ENCODE measurements at regions not wholly inside any gene's neighbourhood (a gene's known extent, or its start where the extent isn't known, plus 50 kb on each side); places are given as distances from the start of the nearest gene placed in this dataset.

DNA sequence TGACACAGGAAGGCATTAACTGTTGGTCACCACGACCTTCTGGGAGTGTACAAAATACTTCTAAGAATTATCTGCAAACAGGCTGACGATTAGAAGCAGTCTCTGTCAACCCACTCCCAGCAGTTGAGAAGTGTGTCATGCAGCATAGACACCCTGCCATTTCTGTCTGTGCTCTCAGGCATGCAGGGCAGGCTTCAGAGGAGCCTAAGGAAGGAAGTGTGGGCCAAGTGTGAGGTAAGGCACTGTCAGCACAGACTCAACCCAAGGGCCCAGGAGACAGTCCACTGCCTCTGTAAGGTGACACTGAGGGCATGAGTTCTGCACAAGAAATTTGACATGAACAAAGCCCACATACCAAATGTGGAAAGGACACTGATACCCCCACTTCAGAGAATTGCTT lies 109.0 kb upstream of the VIPR2 start:
- DNase-seq: peak; percentile 12

DNA sequence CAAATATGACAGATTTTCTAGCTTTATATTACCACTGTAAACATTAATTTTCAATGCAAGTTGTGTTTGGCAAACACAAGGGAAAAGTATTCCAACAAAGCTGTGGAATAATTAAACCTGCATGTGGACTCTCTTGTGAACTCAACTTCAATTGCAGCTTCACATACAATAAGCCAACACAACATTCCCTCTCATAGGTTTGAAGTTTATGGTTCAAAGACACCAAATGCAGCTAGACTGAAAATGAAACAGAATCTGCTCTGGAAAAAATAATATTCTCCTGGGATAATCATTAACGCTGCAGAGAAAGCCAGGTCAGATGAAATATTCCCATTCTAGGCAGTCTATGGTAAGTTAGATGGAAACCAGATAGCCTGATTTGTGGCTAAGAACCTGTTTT lies 105.8 kb upstream of the VIPR2 start:
- DNase-seq: no peak

DNA sequence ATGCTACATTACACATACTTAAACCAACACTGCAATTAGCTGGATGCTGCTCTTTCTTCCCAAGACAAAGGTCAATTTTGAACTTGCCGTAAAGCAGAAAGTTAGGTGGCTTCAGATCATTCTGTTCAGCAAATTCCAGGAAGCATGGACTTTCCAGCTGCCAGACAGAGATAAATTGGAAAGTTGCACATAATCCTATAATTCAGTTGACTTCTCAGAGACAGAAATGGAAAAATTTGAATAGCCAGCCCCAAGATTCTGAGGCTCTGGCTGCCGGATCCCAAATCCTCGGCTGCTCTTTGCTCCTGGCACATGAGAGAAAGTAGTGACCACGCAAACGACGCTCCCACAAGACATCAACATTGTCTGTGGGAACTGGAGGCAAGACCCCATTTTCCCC lies 105.0 kb upstream of the VIPR2 start:
- no peak for DNase-seq

DNA sequence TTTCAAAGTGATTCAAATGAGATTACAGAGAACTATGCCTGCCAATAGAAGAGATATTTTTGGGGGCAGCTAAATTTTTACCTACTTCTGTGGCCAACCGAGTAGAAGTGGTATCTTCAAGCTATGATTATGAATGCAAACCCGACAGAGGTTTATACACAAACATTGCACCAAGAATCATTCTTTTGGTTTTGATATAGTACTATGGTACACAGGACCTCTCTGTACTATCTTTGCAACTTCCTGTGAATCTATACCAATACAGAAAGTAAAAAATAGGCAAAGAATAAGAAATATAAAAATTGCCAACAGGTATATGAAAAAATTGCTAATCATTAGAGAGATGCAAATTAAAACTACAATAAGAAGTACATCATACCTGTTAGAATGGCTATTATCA lies 103.2 kb upstream of the VIPR2 start:
- no peak for DNase-seq

DNA sequence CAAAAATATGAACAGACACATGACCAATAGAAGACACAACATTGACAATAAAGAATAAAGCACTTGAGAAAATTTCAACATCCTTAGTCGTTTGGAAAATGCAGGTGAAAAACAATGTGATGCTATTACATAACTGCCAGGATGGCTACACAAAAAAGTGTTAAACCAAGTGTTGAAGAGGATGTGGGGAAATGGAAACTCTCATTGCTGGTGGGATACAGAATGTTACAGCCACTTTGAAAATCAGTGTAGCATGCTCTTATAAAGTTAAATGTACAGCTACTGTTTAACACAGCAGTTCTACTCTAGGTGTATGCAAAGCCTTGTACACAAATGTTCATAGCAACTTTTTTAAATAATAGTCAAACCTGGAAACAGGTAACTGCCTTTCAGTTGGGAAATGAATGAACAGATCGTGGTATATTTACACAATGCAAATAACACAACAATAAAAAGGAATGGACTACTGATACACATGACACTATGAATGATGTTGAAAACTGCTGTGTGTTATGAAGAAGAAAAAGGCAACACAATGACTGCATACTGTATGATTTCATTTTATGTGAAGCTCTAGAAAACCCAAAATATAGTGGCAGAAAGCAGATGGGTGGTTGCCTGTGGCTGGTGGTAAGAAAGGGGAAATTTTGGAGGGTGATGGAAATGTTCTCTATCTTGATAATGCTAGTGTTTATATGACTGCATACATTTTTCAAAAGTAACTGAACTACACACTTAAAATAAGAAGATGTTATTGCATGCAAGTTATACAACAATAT lies 102.2 kb upstream of the VIPR2 start:
- DNase-seq: no peak

DNA sequence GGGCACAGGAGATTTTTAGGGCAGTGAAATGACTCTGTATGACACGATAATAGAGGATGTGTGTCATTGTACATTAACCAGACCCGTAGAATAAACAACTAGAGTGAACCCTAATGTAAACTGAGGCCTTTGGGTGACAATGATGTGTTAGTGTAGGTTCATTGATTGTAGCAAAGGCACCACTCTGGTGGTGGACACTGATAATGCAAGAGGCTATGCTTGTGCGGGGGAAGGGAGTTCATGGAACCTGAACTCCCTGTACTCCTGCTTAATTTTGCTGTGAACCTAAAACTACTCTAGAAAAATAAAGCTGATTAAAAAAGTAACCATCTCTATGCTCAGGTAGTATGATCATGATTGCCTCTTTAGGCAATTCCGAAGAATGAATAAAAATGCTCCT lies 96.3 kb upstream of the VIPR2 start:
- DNase-seq: no peak

DNA sequence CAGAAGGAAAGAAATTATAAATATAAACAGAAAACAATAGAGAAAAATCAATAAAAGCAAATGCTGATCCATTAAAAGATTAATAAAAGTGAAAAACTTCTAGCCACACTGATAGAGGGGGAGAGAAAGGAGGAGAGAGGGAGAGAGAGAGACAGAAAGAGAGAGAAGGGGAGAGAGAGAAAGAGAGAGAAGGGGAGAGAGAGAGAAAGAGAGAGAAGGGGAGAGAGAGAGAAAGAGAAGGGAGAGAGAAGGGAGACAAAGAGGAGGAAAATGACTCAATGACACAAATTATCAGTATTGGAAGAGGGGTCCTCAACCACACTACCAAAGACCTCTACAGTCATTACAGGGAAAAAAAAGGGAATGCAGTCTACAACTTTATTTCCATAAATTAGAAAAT lies 94.4 kb upstream of the VIPR2 start:
- no peak for DNase-seq

DNA sequence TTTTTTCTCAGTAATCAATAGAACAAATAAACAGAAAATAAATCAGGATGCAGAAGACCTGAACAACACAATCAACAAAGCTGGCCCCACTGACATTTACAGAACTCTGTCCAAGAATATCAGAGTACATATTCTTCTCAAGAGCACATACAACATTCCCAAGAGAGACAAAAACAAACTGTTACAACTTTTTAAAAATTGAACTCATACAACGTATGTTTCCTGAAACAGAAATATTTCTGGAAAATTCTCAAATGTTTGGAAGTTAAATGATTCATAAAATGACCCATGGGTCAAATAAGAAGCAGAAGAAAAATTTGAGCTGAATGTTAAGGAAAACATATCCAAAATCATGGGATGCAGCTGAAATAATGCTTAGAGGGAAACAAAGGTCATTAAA lies 93.9 kb upstream of the VIPR2 start:
- DNase-seq: no peak

DNA sequence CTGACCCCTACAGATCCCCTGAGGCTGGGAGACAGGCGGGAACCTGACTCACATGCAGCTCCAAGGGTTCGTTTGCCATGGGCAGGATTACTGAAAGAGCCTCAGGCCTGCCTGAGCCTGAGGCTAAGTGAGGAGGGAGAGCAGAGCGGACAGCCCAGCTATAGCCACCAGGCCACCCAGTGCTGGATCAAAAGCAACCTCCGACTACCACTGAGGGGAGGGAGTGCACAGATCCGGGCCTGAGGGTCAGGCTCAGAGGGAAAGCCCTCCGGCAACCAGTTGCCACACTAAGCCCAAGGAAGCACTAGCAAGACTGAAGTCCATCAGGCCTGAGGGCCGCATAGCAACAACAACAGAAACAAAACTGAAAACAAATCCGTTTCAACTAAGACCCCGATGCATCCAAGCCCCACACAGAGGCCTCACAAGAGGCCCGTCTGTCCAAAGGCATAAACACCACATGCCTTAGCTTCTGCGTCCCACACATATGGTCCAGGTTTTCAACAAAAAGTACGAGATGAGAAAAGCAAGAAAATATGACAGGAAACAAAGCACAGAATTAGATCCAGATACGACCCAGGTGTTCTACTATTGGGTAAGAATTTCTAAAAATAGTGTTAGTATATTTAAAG lies 92.5 kb upstream of the VIPR2 start:
- DNase-seq: no peak

DNA sequence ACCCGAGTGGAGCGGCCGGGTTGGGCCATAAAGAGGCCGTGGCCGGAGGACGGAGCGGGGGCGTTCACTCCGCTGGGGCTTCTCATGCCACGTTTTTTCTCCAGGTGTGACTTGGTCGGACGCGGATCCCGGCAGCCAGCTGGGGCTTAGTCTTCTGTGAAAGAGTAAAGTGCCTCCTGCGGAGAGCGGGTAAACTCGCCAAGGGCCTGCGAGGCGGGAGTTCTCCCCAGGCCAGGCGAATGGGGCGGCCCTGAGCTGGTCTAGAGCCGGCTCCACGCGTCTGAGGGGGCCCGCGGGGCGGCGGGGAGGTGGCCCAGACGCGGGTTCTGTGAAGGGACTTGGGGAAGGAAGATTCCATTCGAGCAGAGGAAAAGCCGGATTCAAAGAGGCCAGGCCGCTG lies 86.3 kb upstream of the VIPR2 start:
- no peak for DNase-seq

DNA sequence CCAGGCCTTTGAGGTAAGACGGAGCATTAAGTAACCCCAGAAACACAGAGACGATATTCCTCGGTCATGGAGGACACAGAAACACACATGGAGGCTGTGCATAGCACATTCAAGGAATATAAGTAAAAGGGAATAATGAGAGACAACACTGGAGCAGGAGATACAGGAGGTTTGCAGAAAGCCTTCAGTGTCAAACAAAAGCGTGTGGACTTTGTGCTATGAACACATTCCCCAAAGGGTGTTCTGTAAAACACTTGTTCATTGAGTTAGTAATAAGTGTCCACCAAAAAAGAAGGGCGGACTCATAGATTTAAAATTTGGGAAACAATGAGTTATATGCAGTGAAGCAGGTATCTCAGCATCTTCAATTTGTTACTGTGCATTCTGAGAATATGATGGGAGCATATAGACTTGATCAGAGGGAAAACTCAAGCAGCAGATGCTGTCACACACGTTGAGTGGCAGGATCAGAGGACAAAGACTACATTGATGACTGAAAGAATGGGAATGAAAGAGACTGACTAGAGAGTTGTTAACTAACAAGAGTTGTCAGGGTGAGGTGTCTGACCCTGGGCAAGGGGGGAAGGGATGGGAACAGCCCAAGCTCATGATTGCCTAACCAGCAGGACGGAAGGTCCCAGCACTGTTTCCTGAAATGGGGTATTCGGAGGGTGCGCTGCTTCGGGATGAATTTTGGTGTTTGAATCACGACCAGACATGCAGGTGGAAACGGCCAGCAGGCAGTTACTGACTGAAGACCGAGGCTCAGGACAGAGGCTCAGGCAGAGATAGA lies 85.2 kb upstream of the VIPR2 start:
- DNase-seq: no peak

DNA sequence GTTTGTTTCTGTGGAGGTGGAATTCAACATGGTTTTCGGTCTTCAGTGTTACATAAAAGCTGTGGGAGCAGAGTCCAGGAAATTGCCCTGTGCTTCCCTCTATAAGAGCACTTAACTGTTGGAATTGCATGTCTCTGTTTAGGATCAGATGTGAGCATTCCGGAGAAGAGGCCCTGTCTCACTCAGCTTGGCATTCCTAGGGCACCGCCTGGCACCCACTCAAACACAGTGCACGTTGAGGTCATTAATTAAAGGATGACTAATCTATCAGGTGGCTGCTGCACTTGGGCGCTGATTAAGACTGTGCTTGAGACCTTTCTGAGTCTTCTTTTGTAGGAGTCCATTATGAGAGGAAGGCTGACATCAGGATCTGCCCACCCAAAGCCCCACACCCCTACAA lies 82.8 kb upstream of the VIPR2 start:
- no peak for DNase-seq

DNA sequence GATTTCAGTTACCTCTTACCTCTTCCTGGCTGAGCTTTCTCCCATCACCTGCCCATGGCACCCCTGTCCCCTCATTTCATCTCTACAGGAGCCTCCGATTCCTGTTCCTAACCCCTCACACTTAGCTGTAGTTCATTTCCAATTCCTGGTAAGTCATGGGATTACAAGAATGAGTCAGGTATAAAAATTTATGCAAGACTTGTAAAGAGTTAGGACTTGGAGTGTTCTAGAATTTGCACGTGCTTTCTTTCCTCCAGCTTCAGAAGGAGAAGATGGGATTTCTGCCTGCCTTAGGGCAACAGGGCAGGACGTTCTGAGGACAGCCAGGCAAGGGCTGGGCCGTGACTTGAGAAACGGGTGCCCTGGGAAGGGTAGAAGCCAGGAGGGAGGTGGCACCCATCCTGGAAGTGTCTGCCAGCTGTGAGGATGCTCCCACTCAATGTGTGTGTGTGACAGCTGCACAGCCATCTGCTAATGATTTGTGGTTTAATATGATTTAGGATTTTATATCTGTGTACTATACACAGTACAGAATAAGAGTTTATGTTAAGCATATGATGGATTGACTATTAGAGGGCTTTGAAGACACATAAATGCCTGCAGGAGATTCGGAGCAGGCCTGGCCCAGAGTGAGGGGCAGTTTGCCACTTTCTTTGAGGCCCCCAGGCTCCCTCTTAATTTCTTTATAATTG lies 81.5 kb upstream of the VIPR2 start:
- DNase-seq: no peak

DNA sequence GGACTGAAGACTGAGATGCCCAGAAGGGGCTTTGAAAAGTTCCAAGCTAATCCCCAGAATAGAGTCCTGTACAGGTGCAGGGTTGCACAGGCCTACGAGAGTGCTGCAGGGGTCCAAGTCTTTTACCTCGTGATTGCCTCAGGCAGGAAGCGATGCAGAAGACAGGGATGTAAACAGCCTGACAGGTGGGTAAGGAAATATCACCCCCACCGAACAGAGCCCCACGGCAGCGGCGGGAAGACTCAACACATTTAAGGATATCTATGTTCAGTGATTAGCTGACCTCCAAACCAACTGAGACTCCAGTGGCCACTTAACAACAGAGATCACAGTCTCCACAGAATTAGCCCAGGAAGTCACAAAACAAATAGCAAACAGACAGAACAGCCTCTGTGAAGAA lies 73.9 kb upstream of the VIPR2 start:
- no peak for DNase-seq

DNA sequence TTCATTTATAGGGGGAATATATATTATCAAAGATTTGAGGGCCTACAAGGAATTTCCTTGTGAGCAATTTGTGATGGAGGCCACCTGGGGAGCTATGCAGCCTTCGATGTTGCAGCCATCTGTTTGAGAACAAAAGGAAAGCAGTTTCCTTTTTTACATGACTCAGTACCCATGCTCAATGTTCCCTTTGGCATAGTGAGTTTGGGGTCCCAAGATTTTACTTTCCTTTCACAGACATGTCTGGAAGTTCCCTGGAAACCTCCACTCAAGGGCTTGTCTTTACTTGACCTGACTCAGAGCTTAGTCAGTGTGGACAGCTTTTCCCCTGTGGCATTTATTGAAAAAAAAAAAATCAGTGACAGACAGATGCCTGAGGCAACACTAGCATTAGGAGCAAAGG lies 73.5 kb upstream of the VIPR2 start:
- no peak for DNase-seq

DNA sequence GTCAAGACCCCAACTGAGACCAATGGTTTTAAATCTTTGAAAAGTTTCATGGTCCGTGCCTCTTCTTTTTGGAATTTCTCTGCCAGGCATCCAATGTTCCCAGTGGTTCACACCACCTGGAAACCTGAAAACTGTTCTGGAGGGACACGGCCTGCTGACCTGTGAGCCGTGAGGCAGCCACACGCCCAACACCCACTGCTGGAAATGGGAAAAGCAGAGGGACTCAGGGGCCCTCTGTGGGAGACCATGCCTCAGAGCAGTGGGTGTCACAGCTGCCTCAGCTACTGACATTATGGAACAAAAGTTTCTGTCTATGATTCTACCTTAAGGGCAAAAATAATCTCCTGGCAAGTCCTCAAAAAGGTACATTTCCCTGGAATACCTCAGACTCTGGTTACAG lies 70.4 kb upstream of the VIPR2 start:
- DNase-seq: no peak

DNA sequence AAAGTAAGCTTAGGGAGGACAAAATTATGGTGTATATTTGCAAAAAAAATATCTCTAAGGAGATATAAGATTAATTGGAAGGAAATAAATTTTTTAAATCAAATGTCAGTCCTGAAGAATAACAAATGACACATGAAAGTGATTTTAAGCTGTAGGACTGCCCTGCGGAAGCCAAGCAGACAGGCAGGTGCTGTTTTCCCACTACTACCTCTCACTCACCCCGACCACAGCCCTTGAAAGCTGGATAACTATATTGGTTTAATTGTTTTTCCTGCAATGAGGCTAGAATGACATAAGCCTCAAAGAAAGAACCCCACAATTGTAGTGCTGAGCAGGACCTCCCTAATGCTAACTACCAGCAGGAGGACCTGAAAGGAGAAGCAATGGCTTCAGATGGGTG lies 68.6 kb upstream of the VIPR2 start:
- no peak for DNase-seq

DNA sequence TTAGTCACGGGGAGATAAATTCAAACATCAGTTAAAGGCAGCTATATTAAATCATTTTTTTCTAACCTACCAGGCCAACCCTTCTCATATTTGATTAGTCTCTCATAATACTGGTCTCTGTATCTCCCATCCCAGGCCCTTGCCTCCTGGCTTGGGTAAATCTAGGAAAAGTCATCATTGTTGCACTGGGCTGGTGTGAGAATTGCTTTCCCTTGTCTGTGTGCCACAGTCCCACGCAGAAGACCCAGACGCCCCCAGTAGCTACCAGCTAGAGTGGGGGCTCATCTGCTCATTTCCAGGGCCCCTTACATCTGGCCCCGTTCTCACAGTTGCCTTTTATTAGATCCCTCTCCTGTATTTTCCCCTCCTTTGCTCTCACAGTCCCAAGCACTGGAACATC lies 67.6 kb upstream of the VIPR2 start:
- no peak for DNase-seq

DNA sequence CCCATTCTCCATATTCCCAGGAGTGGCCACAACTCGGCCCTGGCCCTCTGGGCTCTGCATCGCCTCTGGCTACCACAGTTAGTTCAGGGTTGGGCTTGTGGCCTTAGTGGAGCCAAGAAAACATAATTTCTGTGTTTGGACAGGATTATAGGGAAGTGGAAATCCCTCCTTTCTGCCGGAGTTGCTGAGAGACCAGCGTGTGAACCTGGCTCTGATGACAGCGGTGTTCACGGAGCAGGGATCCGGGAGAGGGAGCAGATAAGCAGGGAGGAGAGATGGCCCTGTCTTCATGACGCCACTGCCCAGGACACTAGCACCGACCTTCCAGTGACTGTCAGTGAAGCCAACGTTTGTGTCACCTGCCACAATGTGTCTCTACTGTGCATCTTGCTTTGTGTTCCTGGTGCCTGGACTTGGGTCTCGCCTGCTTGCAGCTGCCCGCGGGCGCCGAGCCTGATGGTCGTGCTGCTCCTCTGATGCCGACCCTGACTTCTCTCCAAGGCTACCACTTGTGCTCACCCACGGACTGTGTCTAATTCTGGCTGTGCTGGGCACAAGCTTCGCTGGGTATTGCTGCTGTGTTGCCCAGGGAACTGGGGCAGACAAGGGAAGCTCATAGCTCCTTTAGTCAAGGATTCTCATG lies 67.0 kb upstream of the VIPR2 start:
- no peak for DNase-seq

DNA sequence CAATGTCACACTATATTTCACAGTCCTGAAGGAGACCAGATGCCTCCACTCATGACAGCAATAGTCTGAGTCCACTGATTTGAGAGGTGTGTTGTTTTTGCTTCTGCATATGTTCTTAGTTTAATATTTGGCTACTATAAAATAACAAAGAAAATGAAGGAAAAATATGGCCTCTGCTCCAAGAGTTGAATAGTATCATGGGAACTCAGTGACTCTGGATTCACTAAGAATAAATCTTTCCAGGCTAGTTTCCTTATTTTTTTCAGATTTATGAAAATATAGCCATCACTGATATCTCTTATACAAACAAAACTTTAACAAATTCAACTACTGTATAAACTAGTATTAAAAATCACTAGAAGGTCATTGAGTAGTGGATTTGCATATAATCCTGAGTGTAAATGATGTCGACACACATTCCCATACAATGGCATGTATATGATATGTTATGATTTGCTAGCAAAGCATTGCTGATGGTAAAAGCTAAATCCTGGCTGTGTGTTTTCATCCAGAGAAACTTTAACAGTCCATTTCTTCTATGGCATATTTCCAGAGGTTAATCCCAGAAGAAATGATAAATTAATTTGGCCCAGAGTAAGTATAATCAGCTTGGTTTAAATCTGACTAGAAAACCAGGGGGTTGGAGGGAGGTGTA lies 66.0 kb upstream of the VIPR2 start:
- DNase-seq: no peak

DNA sequence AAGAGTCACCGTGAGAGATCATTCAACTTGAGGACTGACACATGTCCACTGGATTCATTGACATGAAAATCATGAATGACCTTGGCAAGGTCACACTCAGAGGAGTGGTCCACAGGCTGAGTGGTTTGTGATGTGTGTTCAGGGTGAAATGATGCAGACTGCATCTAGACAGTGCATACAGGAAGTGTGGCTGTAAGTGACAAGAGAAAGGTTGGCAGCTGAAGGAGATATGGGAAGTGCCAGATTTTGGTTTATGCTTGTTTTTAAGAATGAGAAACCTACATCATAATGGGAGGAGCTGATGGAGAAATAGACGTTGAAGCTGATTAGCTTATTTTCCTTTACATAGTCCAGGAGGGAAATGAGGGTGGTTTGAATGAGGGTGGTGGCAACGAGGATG lies 64.8 kb upstream of the VIPR2 start:
- DNase-seq: no peak

DNA sequence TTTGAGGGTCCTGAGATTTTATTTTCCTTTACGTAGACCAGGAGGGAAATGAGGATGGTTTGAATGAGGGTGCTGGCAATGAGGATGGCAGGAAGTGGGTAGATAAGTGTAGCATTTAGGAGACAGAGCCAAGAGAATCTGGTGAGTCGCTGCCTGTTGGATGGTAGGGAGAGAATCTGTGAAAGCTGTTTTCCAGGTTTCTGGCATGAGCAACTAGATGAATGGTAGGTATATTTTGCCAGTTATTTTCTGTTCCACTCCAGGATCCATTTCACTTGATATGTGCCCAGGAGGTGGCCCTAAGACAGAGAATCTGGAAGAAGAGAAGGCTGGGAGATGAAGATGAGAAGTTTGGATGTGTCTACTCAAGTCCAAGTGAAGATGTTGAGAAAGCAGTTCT lies 63.3 kb upstream of the VIPR2 start:
- DNase-seq: no peak

DNA sequence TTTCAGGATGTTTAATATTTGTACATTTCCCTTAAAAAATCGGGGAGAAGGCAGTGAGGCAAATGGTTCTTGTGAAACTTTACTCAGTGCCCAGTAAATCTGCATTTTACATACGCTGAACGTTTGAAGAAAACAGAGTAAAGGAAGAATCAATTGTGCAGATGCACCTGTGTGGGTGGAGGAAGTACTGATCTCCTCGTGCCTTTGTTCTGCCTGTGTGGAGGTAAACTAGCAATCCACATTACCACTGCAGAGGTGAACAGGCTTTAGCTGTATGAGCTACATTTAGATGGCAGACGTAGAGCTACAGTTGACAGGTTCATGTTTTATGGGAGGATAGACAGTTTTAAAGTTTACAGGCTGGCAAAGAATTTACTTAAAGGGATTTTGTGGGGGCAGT lies 62.7 kb upstream of the VIPR2 start:
- DNase-seq: no peak

Data from activated gamma-delta T cell treated with Interleukin-2 at 50 U/mL for 16 hours (primary cell).